CD14-positive monocyte (primary cell): ENCODE measurements at regions not wholly inside any gene's neighbourhood (a gene's known extent, or its start where the extent isn't known, plus 50 kb on each side); places are given as distances from the start of the nearest gene placed in this dataset.

ENCODE experiments used
- DNase-seq, 3 donors: peaks; one replicate each; pipeline ENCODE4 v3.0.0-alpha.2; 2011 to 2022
- H2AFZ ChIP-seq: 2 replicates; pipeline ENCODE4 v1.6.0; 2012; ENCODE audit warnings: mild to moderate bottlenecking, low read depth, low read length, inconsistent platforms; ENCODE audit not compliant: insufficient read depth, poor library complexity, severe bottlenecking
- H3K27ac ChIP-seq, 2 donors: 1 replicate in 1 of 2; 2 replicates in 1 of 2; pipeline ENCODE4 v1.5.1; 2012 to 2013; ENCODE audit warnings: low read length in 2 of 2, control low read depth in 1 of 2, inconsistent platforms in 1 of 2, low read depth in 1 of 2, mild to moderate bottlenecking in 1 of 2
- H3K27me3 ChIP-seq, 2 donors: one replicate each; pipeline versions ENCODE4 v1.6.0 to v1.6.1; 2011 to 2013; ENCODE audit warnings: low read length in 2 of 2; ENCODE audit not compliant: control insufficient read depth in 2 of 2, insufficient read depth in 2 of 2
- H3K36me3 ChIP-seq, 2 donors: replicated peaks in 1 of 2; 1 replicate in 1 of 2; 2 replicates in 1 of 2; pipeline versions ENCODE4 v1.5.1 to v1.6.1; 2012 to 2013; ENCODE audit warnings: low read length in 2 of 2, control low read depth in 1 of 2, inconsistent platforms in 1 of 2, mild to moderate bottlenecking in 1 of 2; ENCODE audit not compliant: insufficient read depth in 2 of 2, control insufficient read depth in 1 of 2
- H3K4me1 ChIP-seq, 2 donors: 1 replicate in 1 of 2; 2 replicates in 1 of 2; pipeline versions ENCODE4 v1.5.1 to v1.6.1; 2012 to 2013; ENCODE audit warnings: low read length in 2 of 2, control low read depth in 1 of 2, inconsistent platforms in 1 of 2, mild to moderate bottlenecking in 1 of 2, moderate library complexity in 1 of 2; ENCODE audit not compliant: insufficient read depth in 2 of 2, control insufficient read depth in 1 of 2
- H3K4me2 ChIP-seq: replicated peaks from 2 replicates; pipeline ENCODE3; 2012; ENCODE audit warnings: low read length, moderate library complexity, mild to moderate bottlenecking; ENCODE audit not compliant: poor library complexity, severe bottlenecking; ENCODE audit errors: extremely low read depth
- H3K4me3 ChIP-seq, 3 experiments: fragments of 200-600 bp in 1 of 3; sonication (generic) in 1 of 3; replicated peaks in 1 of 3; 1 replicate in 2 of 3; 2 replicates in 1 of 3; pipeline ENCODE4 v1.5.1; 2011 to 2013; ENCODE audit warnings: low read length in 3 of 3, mild to moderate bottlenecking in 3 of 3, control low read depth in 2 of 3, low read depth in 2 of 3, inconsistent platforms in 1 of 3, moderate library complexity in 1 of 3
- H3K79me2 ChIP-seq: 2 replicates; pipeline ENCODE4 v1.6.0; 2012; ENCODE audit warnings: mild to moderate bottlenecking, control low read depth, inconsistent platforms, low read length, moderate library complexity; ENCODE audit not compliant: insufficient read depth
- H3K9ac ChIP-seq: 2 replicates; pipeline ENCODE4 v1.6.0; 2017; ENCODE audit warnings: low read length, mild to moderate bottlenecking; ENCODE audit not compliant: insufficient read depth, poor library complexity, severe bottlenecking
- H3K9me3 ChIP-seq, 2 donors: replicated peaks in 1 of 2; 1 replicate in 1 of 2; 2 replicates in 1 of 2; pipeline versions ENCODE4 v1.5.1 to v1.6.1; 2012 to 2013; ENCODE audit warnings: low read length in 2 of 2, control low read depth in 1 of 2; ENCODE audit not compliant: control insufficient read depth in 1 of 2, insufficient read depth in 1 of 2
- H4K20me1 ChIP-seq: 2 replicates; pipeline ENCODE4 v1.6.0; 2012; ENCODE audit warnings: mild to moderate bottlenecking, low read length, control low read depth, moderate library complexity; ENCODE audit not compliant: insufficient read depth
- H3K27ac Mint-ChIP-seq, 7 donors: one replicate each; pipeline ENCODE4 v1.8.0; 2020; ENCODE audit warnings: mild to moderate bottlenecking in 7 of 7, mixed read lengths in 7 of 7, moderate library complexity in 6 of 7, inconsistent platforms in 2 of 7
- H3K27me3 Mint-ChIP-seq, 3 donors: one replicate each; pipeline ENCODE4 v1.8.0; 2021 to 2022; ENCODE audit warnings: low read depth in 3 of 3, mild to moderate bottlenecking in 3 of 3, mixed read lengths in 3 of 3, moderate library complexity in 3 of 3, inconsistent platforms in 1 of 3
- H3K36me3 Mint-ChIP-seq, 2 donors: one replicate each; pipeline ENCODE4 v1.8.0; 2020; ENCODE audit warnings: mixed read lengths in 2 of 2, inconsistent platforms in 1 of 2, mild to moderate bottlenecking in 1 of 2
- H3K4me1 Mint-ChIP-seq: one replicate; pipeline ENCODE4 v1.8.0; 2020; ENCODE audit warnings: mild to moderate bottlenecking, mixed read lengths
- H3K4me3 Mint-ChIP-seq, 2 donors: one replicate each; pipeline ENCODE4 v1.8.0; 2020; ENCODE audit warnings: mild to moderate bottlenecking in 2 of 2, mixed read lengths in 2 of 2, moderate library complexity in 1 of 2
- H3K9me3 Mint-ChIP-seq, 7 donors: one replicate each; pipeline ENCODE4 v1.8.0; 2020 to 2022; ENCODE audit warnings: mixed read lengths in 7 of 7, mild to moderate bottlenecking in 6 of 7, moderate library complexity in 6 of 7, inconsistent platforms in 2 of 7
- intact Hi-C, 2 donors: fragments of 100-400 bp; cut with micrococcal nuclease; formaldehyde crosslinking; loops; one replicate each; pipeline versions ENCODE4 v1.15.0 to v1.15.1; 2023
- TF ChIP-seq, protein P1 (sequence below): fragments of 200-600 bp; IDR thresholded peaks from one replicate; pipeline ENCODE4 v1.8.0; 2022; ENCODE audit warnings: antibody characterized with exemption, mild to moderate bottlenecking

DNA sequence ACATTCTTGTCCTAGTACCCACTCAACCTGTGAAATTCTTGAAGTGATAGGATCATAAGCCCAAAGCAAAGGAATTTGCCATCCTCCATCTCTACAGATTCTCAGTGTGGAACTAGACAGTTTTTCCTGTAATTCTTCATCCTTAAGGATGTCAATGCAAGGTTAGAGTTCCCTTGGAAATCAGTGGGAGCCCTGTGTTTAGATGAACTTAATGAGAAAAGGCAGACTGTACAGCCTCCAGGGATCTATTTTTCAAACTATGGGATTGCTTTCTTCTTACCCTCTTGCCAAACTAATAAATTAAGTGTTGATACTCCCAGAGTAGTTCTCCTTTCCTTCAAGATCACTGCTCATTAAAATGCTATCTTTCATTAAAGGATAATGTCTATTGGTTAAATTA lies 78.1 kb upstream of the OLFM3 start:
- no peaks in the 10 kb centered on the region for H3K9me3 ChIP-seq
- H3K9me3 Mint-ChIP-seq: peaks cover 0 to 3% (median 0%) of the 10 kb centered on the region in 7 donors
- H3K4me1 ChIP-seq: no peaks in the 10 kb centered on the region
- no peak overlapping the region for H3K9ac ChIP-seq
- intact Hi-C loops: no loop called here
- H3K4me1 Mint-ChIP-seq: no peaks in the 10 kb centered on the region
- H3K27ac ChIP-seq: no peak overlapping the region
- H3K36me3 Mint-ChIP-seq: no peaks in the 10 kb centered on the region
- no peak overlapping the region for H3K27ac Mint-ChIP-seq
- no peak for DNase-seq
- no peaks in the 10 kb centered on the region for H3K27me3 ChIP-seq
- H3K4me3 Mint-ChIP-seq: no peak overlapping the region
- H3K36me3 ChIP-seq: no peaks in the 10 kb centered on the region
- H2AFZ ChIP-seq: no peak overlapping the region
- H3K27me3 Mint-ChIP-seq: no peaks in the 10 kb centered on the region
- no peak overlapping the region for H3K4me2 ChIP-seq
- TF ChIP-seq, protein P1, sequence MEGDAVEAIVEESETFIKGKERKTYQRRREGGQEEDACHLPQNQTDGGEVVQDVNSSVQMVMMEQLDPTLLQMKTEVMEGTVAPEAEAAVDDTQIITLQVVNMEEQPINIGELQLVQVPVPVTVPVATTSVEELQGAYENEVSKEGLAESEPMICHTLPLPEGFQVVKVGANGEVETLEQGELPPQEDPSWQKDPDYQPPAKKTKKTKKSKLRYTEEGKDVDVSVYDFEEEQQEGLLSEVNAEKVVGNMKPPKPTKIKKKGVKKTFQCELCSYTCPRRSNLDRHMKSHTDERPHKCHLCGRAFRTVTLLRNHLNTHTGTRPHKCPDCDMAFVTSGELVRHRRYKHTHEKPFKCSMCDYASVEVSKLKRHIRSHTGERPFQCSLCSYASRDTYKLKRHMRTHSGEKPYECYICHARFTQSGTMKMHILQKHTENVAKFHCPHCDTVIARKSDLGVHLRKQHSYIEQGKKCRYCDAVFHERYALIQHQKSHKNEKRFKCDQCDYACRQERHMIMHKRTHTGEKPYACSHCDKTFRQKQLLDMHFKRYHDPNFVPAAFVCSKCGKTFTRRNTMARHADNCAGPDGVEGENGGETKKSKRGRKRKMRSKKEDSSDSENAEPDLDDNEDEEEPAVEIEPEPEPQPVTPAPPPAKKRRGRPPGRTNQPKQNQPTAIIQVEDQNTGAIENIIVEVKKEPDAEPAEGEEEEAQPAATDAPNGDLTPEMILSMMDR: no peak
- H4K20me1 ChIP-seq: no peaks in the 10 kb centered on the region
- no peaks in the 10 kb centered on the region for H3K79me2 ChIP-seq
- no peak overlapping the region for H3K4me3 ChIP-seq

DNA sequence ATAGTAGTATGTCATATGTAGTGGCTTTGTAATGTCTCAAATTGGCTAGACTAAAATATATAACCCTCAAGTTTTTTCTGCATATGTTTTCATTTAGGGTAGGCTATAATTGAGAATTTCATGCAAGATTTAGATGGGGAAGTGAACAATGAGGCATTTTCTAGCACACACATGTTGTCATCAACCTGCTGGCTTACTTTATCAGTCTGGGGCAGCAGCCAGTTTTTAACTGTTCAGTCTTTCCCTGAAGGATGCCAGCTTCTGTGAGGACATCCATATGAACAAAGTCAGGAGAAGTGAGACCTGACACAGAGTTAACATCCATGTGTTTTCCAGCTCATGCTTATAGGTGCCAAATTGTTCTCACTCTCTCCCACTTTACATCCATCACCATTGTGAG lies 74.7 kb upstream of the OLFM3 start:
- Mint-ChIP-seq H3K9me3 (peaks cover 0 to 11% (median 0%) of the 10 kb centered on the region in 7 donors), H3K27me3 (no peaks in the 10 kb centered on the region), H3K4me1 (no peaks in the 10 kb centered on the region), H3K4me3 (no peak overlapping the region), H3K36me3 (no peaks in the 10 kb centered on the region), H3K27ac (no peak overlapping the region)
- no peaks in the 10 kb centered on the region for H3K79me2 ChIP-seq
- intact Hi-C loops: no loop called here
- no peaks in the 10 kb centered on the region for H3K4me1 ChIP-seq
- H3K27me3 ChIP-seq: no peaks in the 10 kb centered on the region
- H3K36me3 ChIP-seq: no peaks in the 10 kb centered on the region
- no peak overlapping the region for H3K9ac ChIP-seq
- no peak overlapping the region for H3K4me2 ChIP-seq
- H3K27ac ChIP-seq: no peak overlapping the region
- no peak overlapping the region for H2AFZ ChIP-seq
- no peak for DNase-seq
- TF ChIP-seq, protein P1: no peak
- no peak overlapping the region for H3K4me3 ChIP-seq
- no peaks in the 10 kb centered on the region for H3K9me3 ChIP-seq
- H4K20me1 ChIP-seq: no peaks in the 10 kb centered on the region
